NCI-H2029 (cell line): ENCODE measurements at regions not wholly inside any gene's neighbourhood (a gene's known extent, or its start where the extent isn't known, plus 50 kb on each side); places are given as distances from the start of the nearest gene placed in this dataset.
"Not testable (repeated sequence)": the region's sequence is repeated elsewhere in the genome, so short reads cannot be mapped to it uniquely, and the experiment has no call there.

Source experiments
- DNase-seq: peaks from one replicate; lab custom pipeline; 2025; lab: John Stamatoyannopoulos, UW

DNA sequence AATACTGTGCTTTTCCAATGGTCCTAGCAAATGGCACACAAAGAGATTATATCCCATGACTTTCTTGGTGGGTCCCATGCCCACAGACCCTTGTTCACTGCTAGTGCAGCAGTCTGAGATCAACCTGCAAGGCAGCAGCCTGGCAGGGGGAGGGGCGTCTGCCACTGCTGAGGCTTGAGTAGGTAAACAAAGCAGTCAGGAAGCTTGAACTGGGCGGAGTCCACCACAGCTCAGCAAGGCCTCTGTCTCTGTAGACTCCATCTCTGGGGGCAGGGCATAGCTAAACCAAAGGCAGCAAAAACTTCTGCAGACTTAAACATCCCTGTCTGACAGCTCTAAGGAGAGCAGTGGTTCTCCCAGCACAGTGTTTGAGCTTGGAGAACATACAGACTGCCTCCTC lies 82.9 kb downstream of the ZNF737 start:
- DNase-seq: no peak

DNA sequence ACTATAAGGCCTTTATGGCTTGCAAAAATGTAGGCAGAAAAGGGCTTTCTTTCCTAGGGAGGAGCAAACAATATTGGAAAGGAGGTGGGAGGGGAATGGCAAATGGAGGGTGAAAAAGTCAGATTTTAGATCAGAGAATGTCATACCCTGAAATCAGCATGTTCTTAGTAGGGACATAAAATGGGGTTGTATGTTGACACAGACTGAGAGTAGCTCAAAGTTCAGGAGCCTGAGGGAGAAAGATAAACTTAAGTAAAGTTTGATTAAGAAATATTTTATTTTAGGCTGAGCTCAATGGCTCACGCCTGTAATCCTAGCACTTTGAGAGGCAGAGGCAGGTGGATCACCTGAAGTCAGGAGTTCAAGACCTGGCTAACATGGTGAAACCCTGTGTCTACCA lies 83.8 kb downstream of the ZNF737 start:
- DNase-seq: no peak

DNA sequence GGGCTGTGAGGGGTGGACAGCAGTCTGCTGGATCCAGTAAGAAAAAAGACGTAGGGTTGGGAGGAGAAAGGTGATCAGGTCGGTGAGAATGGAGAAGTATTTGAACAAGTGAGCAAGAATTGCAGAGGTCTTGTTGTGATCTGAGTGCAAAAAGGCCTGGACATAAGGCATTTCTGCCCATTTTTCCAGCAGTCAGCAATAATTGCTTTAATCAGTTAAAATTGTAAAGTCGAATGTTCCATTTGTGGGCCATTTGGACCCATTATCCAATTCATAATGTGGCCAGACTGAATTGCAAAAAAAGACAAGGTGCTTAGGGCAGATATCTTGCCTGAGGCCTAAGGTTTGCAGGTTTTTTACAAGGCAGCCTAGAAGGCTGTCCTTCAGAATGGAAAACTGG lies 86.1 kb downstream of the ZNF737 start:
- DNase-seq: no peak

DNA sequence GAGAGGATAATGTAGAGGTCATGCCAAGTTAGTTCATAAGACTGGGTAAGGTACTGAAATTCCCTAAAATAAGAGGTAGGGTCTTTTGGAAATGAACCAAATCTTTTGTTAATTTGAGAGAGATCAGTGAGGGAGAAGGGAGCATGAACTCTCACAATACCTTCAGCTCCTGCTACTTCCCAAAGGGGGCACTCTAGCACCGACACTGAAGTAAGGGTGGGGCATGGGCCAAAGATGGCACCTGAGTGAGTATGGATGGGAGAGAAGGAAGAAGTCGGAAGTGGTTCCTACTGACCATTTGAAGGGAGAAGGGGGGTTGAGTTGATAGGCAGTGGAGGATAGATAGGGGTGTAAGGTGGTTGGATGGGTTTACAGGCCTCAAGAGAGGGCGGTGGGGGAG lies 86.6 kb downstream of the ZNF737 start:
- no peak for DNase-seq

DNA sequence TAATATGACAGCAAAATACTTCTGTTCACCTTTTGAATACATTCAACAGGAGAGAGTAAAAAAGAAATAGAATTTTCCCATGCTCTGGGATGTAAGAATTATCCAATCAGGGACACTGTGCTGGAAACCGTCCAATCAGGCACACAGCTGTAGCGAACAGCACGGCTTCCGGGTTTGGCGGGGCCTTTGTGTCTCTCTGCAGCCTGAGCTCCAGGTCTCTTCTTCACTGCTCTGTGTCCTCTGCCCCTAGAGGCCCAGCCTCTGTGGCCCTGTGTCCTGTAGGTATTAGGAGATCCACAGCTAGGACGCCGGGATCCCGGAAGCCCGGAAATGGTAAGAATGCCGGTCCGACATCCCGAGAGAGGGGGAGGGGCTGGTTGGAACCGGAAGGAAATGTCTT lies 92.7 kb downstream of the ZNF737 start:
- no peak for DNase-seq

DNA sequence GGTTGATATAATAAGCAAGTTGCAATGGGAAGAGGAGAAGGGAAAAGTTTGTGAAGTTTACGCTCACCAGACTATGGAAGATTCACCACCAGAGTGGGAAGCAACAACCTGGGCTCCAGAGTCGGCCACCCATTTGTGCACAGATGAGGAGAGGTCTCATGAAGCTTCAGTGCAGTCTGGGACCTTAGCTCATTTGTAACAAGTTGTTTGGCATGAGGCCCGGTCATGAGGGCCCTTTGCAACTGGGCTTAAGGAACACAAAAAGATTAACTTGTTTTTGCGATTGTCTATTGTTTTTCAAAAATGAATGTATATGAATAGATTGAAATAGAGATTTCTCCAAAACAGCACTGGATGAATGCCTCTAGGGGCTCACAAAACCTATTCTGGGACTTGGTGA lies 94.2 kb downstream of the ZNF737 start:
- no peak for DNase-seq

DNA sequence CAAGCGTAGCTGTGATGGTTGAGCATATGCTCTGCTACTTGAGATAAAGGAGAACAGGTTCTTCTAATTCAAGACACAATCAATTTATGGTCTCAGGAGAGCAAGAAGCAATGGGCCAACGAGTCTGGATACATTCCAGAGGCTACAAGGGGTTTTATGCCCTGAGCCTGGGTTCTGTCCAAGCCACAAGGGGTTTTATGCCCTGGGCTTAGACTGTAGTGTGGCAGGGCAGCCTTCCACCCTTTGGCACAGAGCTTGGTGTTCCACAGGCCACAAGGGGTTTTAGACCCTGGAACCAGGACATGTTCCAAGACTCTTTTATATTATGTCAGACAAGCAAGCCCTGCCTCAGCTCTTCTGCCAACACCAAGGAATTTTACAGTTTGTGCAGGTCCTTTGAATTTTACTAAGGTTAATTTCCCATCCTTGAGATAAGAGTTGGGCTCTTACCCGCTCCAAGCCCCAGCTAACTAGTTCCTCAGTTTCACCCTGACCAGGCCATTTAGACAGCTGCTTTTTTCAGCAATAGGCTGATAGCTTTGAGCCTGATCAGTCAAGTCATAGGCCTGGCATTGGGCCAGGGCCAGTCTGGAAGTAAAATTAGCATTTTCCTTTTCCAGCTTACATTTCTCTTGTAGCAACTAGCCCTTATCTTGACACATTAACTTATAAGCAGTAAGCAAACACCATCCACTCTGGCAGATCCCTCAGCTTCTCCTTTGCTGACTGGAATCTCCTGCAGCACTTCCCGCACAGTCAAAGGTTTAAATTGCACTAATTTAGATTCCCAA lies 95.0 kb downstream of the ZNF737 start:
- no peak for DNase-seq

DNA sequence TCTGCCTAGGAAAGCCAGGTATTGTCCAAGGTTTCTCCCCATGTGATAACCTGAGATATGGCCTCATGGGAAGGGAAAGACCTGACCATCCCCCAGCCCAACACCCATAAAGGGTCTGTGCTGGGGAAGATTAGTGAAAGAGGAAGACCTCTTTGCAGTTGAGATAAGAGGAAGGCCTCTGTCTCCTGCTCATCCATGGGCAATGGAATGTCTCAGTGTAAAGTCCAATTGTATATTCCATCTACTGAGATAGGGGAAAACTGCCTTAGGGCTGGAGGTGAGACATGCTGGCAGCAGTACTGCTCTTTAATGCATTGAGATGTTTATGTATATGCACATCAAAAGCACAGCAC lies 99.0 kb downstream of the ZNF737 start:
- not testable (repeated sequence) for DNase-seq

DNA sequence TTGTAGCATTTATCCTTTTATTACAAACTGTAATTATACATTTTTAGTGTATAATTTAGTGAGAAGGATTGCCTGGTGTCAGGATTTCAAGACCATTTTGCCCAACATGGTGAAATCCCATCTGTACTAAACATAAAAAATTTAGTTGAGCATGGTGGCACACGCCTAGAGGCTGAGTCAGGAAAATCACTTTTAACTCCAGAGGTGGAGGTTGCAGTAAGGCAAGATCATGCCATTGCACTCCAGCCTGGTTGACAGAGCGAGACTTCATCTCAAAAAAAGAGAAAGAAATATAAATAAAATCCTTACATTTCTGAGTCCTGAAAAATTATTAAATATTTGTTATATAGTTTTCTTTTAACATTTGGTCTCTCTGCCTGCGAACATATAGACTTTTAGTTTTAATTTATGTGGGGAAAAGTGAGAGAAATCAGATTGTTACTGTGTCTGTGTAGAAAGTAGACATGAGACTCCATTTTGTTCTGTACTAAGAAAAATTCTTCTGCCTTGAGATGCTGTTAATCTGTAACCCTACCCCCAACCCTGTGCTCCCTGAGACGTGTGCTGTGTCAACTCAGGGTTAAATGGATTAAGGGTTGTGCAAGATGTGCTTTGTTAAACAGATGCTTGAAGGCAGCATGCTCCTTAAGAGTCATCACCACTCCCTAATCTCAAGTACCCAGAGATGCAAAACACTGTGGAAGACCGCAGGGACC lies 99.5 kb downstream of the ZNF737 start:
- not testable (repeated sequence) for DNase-seq

DNA sequence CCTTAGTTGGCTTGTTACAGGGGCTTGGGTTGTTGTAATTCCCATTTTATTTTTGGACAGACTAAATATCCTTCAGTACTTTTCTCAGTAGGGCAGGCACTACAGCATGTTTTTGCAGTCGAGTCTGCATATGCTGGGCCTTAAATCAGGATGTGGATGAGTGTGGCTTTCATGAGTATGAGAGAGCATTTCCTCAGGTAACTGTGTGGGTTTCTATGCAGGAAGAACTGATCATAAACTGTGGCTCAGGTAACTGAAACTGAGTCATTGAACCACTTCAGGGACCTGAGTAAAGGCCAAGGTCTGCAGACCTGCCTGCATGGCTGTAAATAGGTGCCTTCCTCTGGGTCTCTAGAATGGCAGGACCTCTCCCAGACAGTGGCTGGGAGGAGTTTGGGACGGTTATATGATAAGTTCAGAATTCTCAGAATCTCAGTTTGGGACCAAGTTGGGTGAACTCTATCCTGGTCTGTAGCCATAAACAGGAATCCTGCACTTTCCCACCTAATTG lies 112.1 kb downstream of the ZNF737 start:
- DNase-seq: no peak

DNA sequence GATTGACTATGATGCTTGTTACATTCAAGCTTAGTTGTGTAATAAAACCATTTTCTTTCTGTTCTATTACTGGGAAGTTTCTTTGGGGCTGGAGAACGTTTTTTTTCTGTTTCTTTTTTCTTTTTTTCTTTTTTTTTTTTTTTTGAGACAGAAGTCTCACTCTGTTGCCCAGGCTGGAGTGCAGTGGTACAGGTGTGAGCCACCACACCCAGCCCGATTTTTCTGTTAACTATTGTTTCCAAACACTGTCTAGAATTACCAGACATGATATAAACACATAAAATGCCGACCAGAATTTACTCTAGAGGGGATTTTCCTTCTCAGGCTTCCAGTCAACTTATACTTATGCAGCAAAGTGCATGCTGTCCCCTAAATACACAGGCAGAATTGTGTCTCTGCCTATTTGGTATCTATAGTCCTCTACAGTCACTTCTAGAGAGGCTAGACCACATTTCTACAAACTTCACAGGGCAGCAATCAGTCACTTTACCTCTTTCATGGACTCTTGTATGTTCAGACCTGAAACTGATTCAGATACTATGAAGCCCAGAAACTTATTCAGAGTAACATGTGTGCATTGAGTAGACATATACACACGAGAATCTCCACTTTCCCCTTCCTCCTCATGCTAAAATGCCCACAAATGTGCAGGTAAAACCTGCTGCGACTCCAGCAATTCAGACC lies 121.2 kb downstream of the ZNF737 start:
- no peak for DNase-seq

DNA sequence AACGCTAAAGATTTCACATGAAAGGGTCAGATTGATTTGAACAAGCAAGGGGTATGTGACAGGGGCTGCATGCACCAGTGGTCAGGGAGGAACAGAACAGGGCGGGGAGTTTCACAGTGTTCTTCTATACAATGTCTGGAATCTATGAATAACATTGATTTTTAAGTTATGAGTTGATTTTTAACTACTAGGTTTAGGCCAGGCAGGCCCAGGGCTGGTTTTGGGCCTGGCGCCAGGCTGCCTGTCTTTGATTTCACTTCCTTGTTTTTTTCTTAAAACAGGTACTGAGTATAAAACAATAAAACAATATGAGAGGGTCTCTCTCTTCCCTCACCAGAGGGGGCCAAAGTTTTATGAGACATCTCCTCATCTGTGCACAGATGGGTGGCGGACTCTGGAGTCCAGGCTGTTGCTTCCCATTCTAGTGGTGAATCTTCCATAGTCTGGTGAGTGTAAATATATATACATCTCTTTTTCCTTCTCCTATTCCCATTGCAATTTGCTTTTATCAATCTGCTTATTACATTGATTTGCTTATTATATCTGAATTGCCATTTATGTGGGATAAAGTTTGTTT lies 133.2 kb downstream of the ZNF737 start:
- DNase-seq: not testable (repeated sequence)

DNA sequence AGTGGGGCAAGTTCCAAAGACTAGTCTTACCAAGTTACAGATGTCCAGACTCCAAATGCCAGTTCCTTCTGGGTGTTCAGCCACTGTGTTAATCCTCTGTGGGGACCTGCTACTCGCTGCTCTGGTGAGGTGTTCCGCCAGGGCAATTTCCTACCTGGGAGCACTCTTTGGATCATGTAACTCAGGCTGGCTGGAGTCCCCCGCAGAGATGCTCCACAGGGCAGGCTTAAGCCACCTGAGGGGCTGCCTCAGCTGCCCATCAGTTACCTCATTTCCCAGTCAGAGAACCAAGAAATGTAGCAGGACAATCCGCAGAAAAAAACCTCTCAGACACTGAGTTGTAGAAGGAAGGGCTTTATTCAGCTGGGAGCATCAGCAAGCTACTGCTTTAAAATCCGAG lies 133.8 kb downstream of the ZNF737 start:
- DNase-seq: no peak

DNA sequence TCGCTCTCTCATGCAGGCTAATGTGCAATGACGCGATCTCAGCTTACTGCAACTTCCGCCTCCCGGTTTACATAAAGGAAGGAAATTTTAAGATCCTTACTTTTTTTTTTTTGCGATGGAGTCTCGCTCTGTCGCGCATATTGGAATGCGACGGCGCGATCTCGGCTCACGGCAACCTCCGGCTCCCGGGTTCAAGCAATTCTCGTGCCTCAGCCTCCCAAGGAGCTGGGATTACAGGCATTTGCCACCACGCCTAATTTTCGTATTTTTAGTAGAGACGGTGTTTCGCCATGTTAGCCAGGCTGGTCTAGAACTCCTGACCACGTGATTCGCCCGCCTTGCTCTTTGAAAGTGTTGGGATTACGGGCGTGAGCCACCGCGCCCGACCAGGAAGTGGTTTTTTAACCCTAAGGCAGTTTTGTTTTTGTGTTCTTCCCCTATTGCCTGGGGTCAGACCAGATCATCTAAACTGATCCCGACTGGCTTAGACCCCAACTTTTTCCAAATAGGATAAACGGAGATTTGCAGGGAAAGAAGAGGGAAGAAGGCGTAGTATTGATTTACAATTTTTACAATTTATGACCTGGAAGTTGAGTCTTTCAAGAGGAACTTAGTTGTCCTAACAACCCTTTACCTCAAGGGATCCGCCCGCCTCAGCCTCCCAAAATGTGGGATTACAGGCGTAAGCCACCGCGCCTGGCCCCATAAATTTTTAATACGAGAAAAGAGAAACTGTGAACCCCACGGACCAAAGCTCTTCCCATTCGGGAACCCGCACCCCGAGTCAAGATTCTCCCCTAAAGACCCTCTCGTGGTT lies 142.0 kb downstream of the ZNF737 start:
- DNase-seq: peak; percentile 13

DNA sequence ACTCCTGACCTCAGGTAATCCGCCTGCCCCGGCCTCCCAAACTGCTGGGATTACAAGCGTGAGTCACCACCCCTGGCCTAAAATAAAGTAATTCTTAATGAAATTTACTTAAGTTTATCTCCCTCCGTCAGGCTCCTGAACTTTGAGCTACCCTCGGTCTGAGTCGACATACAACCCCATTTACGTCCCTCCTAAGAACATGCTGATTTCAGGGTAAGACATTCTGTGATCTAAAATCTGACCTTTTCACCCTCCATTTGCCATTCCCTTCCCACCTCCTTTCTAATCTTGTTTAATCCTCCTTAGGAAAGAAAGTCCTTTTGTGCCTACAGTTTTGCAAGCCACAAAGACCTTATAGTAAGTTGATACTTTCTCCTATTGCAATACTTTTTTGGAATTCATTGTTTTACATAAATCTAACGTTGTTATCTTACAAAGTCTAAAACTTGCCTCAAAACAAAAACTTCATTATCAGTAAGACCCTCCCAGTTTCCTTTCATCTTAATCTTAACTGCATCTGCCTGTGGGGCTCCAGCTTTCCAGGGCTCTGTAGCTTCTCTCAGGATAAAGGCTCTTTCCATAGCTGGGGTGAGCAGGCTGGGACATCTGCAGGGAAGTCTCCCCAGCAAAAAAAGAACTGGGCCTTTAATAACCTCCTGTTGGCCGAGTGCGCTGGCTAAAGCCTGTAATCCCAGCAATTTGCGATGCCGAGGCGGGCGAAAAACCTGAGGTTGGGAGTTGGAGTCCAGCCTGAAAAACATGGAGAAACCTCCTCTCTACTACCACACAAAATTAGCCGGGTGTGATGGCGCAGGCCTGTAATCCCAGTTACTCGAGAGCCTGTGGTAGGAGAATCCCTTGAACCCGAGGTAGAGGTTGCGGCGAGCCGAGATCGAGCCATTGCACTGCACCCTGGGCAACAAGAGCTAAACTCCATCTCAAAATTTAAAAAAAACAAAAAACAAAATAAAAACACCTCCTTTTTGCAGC lies 143.1 kb downstream of the ZNF737 start:
- DNase-seq: no peak

DNA sequence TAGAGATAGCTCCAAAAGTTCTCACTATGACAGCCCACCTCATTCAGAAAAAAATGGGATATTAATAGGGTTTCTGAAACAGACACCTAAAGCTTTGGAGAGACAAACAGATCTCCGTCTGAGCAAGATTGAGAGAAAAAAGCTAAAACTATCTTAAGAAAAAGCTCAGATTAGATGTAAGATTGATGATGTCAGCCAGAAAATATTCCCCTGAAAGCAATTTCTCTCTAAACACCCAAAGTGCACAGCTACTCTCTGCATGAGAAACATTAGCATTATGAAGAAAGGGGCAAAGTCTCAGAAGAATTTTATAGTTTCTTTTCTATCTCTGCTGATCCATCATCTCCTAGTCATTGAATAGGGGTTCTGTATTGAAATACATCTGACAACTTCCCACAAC lies 148.9 kb downstream of the ZNF737 start:
- no peak for DNase-seq

DNA sequence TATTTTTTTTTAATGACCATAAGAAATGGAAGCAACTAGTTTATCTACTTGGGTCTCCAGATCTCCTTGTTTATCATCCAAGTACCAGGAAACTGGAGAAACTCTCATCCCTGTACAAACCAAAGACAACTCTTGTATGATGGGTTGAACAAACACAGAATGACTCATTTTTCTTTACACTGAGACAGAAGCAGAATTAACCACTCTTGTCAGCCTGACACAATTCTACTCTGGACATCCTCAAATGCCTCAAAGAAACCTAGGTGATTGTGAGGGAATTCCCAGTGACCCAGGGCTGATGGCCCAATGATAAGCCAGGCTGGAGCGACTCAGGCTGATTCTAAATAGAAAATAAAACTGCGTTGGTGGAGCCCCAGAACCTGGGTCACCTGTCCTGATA lies 151.5 kb downstream of the ZNF737 start:
- peak; percentile 39 for DNase-seq

DNA sequence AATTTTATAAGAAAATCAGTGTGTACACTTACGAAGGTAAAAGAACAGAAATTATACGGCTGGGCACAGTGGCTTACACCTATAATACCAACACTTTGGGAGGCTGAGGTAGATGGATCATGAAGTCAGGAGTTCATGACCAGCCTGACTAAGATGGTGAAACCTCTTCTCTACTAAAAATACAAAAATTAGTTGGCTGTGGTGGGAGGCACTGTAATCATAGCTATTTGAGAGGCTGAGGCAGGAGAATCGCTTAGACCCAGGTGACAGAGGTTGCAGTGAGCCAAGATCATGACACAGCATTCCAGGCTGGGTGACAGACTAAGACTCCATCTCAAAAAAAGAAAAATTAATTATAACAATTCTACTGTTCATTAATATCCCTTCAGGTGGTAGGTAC lies 151.9 kb downstream of the ZNF737 start:
- no peak for DNase-seq

DNA sequence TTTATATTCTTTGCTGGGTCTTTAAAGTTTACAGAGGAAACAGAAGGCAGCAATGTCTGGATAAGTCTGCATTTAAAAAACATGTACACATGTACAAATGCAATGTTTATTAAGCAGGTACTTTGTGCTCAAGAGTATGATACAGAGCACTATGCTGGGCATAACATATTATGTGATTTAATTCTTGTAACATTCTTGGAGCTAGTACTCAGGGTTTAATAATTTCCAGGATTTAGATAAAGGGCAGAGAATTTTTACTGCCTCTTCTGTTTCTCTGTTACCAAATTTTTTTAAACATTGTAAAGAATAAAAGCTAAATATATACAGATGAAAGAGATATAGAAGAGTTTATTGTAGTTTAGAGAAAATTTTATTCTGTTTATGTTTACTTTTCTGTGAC lies 152.7 kb downstream of the ZNF737 start:
- no peak for DNase-seq

DNA sequence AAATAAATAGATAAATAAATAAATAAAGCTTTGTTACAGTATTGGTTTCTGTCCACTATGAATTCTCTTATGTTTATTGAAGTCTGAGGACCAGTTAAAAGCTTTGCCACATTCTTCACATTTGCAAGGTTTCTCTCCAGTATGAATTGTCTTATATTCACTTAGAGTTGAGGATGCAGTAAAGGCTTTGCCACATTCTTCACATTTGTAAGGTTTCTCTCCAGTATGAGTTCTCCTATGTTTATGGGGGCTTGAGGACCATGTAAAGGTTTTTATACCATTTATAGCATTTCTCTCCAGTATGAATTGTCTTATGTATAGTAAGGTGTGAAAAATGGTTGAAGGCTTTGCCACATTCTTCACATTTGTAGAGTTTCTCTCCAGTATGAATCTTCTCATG lies 168.3 kb downstream of the ZNF737 start:
- no peak for DNase-seq
